Nephron progenitor cell (in vitro differentiated cells): ENCODE measurements at regions not wholly inside any gene's neighbourhood (a gene's known extent, or its start where the extent isn't known, plus 50 kb on each side); places are given as distances from the start of the nearest gene placed in this dataset.

Experiments
- DNase-seq: peaks from one replicate; pipeline ENCODE4 v3.0.0; 2021
- H3K27ac Mint-ChIP-seq: 2 replicates; pipeline ENCODE4 v1.8.0; 2021; ENCODE audit warnings: mild to moderate bottlenecking, moderate library complexity, mixed read lengths
- H3K27me3 Mint-ChIP-seq: 2 replicates; pipeline ENCODE4 v1.8.0; 2021; ENCODE audit warnings: mild to moderate bottlenecking, low read depth, mixed read lengths; ENCODE audit not compliant: poor library complexity
- H3K36me3 Mint-ChIP-seq: 2 replicates; pipeline ENCODE4 v1.8.0; 2021; ENCODE audit warnings: low read depth, mixed read lengths
- H3K4me1 Mint-ChIP-seq: 2 replicates; pipeline ENCODE4 v1.8.0; 2021; ENCODE audit warnings: mixed read lengths
- H3K4me3 Mint-ChIP-seq: 2 replicates; pipeline ENCODE4 v1.8.0; 2021; ENCODE audit warnings: mild to moderate bottlenecking, moderate library complexity, mixed read lengths
- H3K9me3 Mint-ChIP-seq: 2 replicates; pipeline ENCODE4 v1.8.0; 2021; ENCODE audit warnings: mild to moderate bottlenecking, moderate library complexity, mixed read lengths
- CTCF ChIP-seq: fragments of 200-600 bp; sonication (generic); IDR thresholded peaks from 2 replicates; pipeline ENCODE4 v1.5.0; 2021; ENCODE audit warnings: antibody characterized with exemption

GRCh38 chr5:14948383-14948782 lies 76.8 kb upstream of the ANKH start:
- Mint-ChIP-seq H3K27ac (no peak overlapping the region), H3K9me3 (no peaks in the 10 kb centered on the region), H3K4me3 (no peak overlapping the region), H3K36me3 (no peaks in the 10 kb centered on the region), H3K4me1 (no peaks in the 10 kb centered on the region), H3K27me3 (peaks cover 10% of the 10 kb centered on the region)
- no peak for TF ChIP-seq CTCF
- no peak for DNase-seq

- no peak for DNase-seq
- H3K4me1 Mint-ChIP-seq: no peaks in the 10 kb centered on the region
- H3K4me3 Mint-ChIP-seq: no peak overlapping the region
- peak; percentile 32 for TF ChIP-seq CTCF
- no peaks in the 10 kb centered on the region for H3K9me3 Mint-ChIP-seq
- H3K27ac Mint-ChIP-seq: no peak overlapping the region
- peaks cover 9% of the 10 kb centered on the region for H3K27me3 Mint-ChIP-seq
- H3K36me3 Mint-ChIP-seq: no peaks in the 10 kb centered on the region
These were observed 75.4 kb upstream of the ANKH start for GRCh38 chr5:14946815-14947620.

GRCh38 chr5:14945450-14945849 lies 73.9 kb upstream of the ANKH start:
- no peaks in the 10 kb centered on the region for H3K9me3 Mint-ChIP-seq
- DNase-seq: no peak
- H3K36me3 Mint-ChIP-seq: no peaks in the 10 kb centered on the region
- H3K4me1 Mint-ChIP-seq: no peaks in the 10 kb centered on the region
- peaks cover 9% of the 10 kb centered on the region for H3K27me3 Mint-ChIP-seq
- no peak for TF ChIP-seq CTCF
- H3K27ac Mint-ChIP-seq: no peak overlapping the region
- H3K4me3 Mint-ChIP-seq: no peak overlapping the region

- H3K27me3 Mint-ChIP-seq: peaks cover 9% of the 10 kb centered on the region
- no peak overlapping the region for H3K4me3 Mint-ChIP-seq
These were observed 73.4 kb upstream of the ANKH start for GRCh38 chr5:14944996-14945395.

GRCh38 chr5:14944350-14944739 lies 72.8 kb upstream of the ANKH start:
- Mint-ChIP-seq H3K36me3 (no peaks in the 10 kb centered on the region), H3K27ac (no peak overlapping the region), H3K9me3 (no peaks in the 10 kb centered on the region), H3K4me3 (no peak overlapping the region), H3K4me1 (no peaks in the 10 kb centered on the region), H3K27me3 (peaks cover 7% of the 10 kb centered on the region)
- no peak for DNase-seq
- no peak for TF ChIP-seq CTCF

More at GRCh38 chr5:14944996-14945395, 73.4 kb upstream of the ANKH start:
- H3K9me3 Mint-ChIP-seq: no peaks in the 10 kb centered on the region
- H3K36me3 Mint-ChIP-seq: no peaks in the 10 kb centered on the region
- no peak for TF ChIP-seq CTCF
- no peak overlapping the region for H3K27ac Mint-ChIP-seq
- no peaks in the 10 kb centered on the region for H3K4me1 Mint-ChIP-seq
- DNase-seq: no peak

- Mint-ChIP-seq H3K4me3 (no peak overlapping the region), H3K27me3 (peaks cover 3% of the 10 kb centered on the region), H3K27ac (no peak overlapping the region), H3K36me3 (no peaks in the 10 kb centered on the region), H3K4me1 (peaks cover 3% of the 10 kb centered on the region), H3K9me3 (no peaks in the 10 kb centered on the region)
- no peak for TF ChIP-seq CTCF
- no peak for DNase-seq
These were observed 70.6 kb upstream of the ANKH start for GRCh38 chr5:14942212-14942611.
